ENCODE measurements at regions not wholly inside any gene's neighbourhood (a gene's known extent, or its start where the extent isn't known, plus 50 kb on each side); places are given as distances from the start of the nearest gene placed in this dataset.

DNA sequence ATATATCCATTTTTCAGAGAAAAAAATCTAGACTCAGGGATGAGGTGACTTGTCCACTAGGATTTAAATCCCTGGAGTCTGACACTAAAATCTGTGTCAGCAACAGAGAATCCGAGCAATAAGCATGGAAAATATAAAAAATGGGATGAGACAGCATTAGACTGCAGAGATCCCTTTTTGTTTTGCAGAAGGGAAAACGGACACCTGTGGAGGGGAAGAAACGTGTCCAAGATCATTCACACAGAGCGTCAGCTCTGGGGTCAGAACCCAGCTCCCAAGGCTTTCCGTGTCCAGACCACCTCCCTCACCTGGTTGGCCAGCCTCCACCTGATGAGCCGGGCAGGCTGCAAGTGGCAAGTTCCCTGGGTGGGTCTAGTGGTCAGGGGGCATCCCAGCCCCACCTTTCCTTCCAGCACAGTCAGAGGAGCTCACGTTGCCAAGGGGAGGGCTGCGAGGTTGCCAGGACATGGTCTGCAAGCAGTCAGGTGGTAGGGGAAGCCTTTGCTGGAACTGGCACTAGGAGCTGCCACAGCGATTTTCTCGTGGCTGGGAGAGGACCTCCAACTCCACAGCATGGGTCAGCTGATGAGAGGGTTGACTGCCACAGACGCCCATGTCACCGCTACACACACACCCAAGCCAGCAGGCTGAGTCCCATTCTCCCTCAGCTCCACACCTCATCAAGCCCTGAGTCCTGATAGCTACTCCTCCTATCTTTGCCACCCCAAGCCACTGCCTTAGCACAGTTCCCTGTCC lies 65.9 kb upstream of the CPLX2 start:
- no peak for DNase-seq (ENCODE audit: low read depth)

DNA sequence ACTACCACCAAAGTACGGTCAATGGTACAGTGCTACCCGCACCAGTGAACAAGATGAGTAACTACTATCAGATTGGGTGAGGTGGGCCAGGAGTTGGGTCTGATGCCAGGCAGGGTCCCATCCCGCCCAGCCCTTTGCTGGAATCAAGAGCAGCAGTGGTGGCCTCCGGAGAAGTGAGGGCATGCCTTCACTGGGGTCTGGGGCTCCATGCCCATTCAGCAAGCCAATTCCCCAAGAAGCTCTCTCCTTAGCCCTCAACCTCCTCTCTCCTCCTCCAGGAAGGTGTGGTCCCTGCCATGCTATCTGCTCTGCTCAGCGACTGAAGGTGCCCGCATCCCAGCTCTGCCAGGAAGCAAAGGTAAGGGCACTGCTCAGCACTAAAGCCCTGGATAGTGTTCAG lies 62.7 kb upstream of the CPLX2 start:
- no peak for DNase-seq (ENCODE audit: low read depth)

DNA sequence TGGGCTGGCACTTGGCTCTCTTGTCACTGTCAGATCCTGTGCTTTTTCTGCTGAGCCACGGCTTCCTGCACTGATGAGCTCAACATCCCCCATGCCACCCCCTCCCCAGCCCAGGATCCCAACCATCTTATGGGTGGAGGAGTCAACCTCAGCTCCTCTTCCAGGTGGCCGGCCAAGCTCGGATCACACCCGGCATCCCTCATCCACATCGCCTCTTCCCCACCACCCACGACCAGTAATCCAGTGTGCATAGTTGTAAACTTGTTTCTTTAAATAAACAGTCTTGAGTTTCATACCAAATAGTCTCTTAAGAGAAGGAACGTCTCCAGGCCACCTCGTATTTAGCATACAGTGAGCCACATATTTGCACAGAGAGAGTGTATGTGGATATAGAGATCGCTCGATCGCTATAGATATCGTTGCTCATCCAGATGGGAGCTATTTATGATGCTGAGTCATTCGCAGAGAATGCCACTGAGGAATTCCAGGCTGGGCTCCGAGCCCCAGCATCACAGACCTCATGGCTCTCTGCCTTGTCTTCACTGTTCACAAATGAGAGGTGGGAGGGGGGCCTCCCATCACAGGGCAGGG lies 61.8 kb upstream of the CPLX2 start:
- DNase-seq (ENCODE audit: low read depth), result peak; percentile 94

GRCh38 chr5:175810457-175810856 lies 60.9 kb upstream of the CPLX2 start:
- DNase-seq (ENCODE audit: low read depth), result no peak

DNA sequence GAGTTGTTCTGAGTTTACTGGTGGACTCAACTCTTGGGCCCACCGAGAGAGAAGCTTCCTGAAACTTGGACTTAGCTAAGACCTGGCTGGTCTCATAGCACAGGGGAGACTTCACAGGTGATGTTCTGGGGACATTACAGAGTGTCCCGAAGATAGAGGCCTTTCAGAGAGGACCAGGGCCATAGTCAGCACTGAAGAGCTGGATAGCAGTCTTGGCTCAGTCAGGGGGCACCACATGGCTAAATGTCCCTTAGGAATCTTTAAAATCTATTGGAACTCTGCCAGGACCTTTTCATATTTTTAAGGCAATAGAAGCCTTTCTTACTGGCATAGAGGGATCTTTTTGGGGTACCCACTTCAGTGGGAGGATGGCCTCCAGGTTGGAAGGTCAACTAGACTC lies 59.8 kb upstream of the CPLX2 start:
- no peak for DNase-seq (ENCODE audit: low read depth)

GRCh38 chr5:175813943-175814630 lies 57.3 kb upstream of the CPLX2 start:
- no peak for DNase-seq (ENCODE audit: low read depth)

DNA sequence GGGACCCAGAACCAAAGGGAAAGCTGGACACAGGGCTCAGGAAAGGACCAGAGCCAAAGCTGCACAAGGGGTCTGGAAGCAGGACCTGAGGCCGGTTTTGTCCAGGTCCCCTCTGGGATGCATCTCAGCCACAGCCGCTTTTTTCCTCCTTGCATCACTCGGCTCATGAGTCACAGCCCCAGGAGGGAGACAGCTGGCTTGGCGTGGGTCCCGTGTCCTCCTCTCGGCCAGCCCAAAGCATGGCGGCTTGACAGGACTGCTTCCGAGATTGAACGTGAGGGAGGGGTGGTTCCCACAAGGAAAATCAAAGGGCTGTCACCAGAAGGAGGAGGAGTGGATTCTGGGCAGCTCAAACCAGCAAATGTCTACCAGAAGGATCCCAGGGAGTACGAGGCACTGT lies 56.7 kb upstream of the CPLX2 start:
- peak; percentile 84 for DNase-seq (ENCODE audit: low read depth)

DNA sequence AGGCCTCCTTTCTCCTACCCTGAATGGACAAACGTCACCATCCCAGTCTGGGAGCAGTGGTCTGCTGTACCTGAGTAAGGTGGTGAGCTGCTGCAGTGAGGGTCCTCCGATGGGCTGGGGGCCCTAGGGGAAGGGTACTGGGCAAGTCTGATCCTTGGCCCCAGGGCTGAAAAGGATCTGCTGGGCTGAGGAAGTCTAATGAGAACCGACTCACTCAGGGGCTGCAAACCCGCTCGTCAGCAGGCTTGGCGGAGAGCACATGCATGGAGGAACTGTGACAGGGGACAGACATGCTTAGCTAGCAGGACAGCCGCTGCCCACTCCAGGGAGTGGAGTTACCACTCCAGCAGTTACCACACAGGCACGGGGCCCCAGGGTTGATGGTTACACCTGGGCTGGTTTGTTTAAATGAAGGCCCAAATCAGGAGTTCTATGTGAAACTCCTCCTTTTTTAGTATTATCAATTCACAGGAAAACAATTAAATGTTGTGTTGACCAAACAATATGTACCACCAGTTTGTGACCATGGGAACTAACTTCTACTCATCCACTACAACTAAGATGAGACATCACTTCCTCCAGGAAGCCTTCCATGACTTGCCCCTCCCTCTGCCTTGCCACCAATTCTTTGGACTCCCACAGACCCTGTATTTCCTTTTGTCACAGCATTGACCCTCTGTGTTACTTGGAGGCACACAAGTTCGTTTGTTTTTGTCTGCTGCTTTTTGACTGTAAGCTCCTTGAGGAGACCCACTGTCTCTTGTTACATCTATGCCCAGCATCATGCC lies 56.1 kb upstream of the CPLX2 start:
- DNase-seq (ENCODE audit: low read depth), result peak; percentile 22

DNA sequence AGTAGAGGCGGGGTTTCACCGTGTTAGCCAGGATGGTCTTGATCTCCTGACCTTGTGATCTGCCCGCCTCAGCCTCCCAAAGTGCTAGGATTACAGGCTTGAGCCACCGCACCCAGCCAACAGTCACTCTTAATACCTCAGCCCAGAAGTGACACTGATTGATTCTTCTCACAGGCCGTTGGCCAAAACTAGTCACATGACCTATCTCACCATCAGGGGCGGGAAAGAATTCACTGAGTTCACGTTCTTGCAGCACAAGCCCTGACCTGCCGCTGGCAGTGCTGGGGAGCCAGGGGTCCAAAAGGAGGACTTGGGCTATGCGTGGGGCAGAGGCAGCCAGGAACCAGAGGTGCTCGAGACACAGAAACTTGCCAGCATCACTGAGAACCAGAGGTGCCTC lies 55.0 kb upstream of the CPLX2 start:
- no peak for DNase-seq (ENCODE audit: low read depth)

GRCh38 chr5:175819090-175819425 lies 52.3 kb upstream of the CPLX2 start:
- no peak for DNase-seq (ENCODE audit: low read depth)

GRCh38 chr5:175820230-175820629 lies 51.1 kb upstream of the CPLX2 start:
- DNase-seq (ENCODE audit: low read depth), result no peak
